22Rv1 (cell line): ENCODE measurements at regions not wholly inside any gene's neighbourhood (a gene's known extent, or its start where the extent isn't known, plus 50 kb on each side); places are given as distances from the start of the nearest gene placed in this dataset.

Experiments used
- H3K27ac ChIP-seq: fragments of 450-650 bp; 2 replicates; pipeline ENCODE4 v1.5.1; 2017
- CTCF ChIP-seq: fragments of 450-650 bp; IDR thresholded peaks from 2 replicates; pipeline ENCODE4 v1.5.1; 2017; ENCODE audit warnings: mild to moderate bottlenecking
- ZFX ChIP-seq: fragments of 450-650 bp; IDR thresholded peaks from 2 replicates; pipeline ENCODE4 v1.6.1; 2017; ENCODE audit warnings: antibody characterized with exemption, borderline replicate concordance

- H3K27ac ChIP-seq = no peak overlapping the region
- TF ChIP-seq ZFX (no peak), CTCF (no peak)
These were observed 54.5 kb upstream of the HS3ST4 start for GRCh38 chr16:25637236-25637635.

GRCh38 chr16:25636662-25637061 is 55.1 kb upstream of the HS3ST4 start:
- TF ChIP-seq ZFX (no peak), CTCF (no peak)
- H3K27ac ChIP-seq = no peak overlapping the region

- H3K27ac ChIP-seq = no peak overlapping the region
- TF ChIP-seq CTCF (no peak), ZFX (no peak)
These were observed 56.3 kb upstream of the HS3ST4 start for GRCh38 chr16:25635454-25635853.

- TF ChIP-seq ZFX = no peak
- TF ChIP-seq CTCF = no peak
- H3K27ac ChIP-seq = no peak overlapping the region
These were observed 58.2 kb upstream of the HS3ST4 start for GRCh38 chr16:25633549-25633948.

GRCh38 chr16:25628766-25629165 is 63.0 kb upstream of the HS3ST4 start:
- TF ChIP-seq CTCF (no peak), ZFX (no peak)

GRCh38 chr16:25627641-25628040 is 64.1 kb upstream of the HS3ST4 start:
- H3K27ac ChIP-seq = no peak overlapping the region
- TF ChIP-seq ZFX = no peak
- TF ChIP-seq CTCF = no peak

More at GRCh38 chr16:25628766-25629165, 63.0 kb upstream of the HS3ST4 start:
- H3K27ac ChIP-seq = no peak overlapping the region

- H3K27ac ChIP-seq = no peak overlapping the region
- TF ChIP-seq ZFX = no peak
- TF ChIP-seq CTCF = no peak
These were observed 65.6 kb upstream of the HS3ST4 start for GRCh38 chr16:25626172-25626571.
